Endometrium (tissue), 2 donors: ENCODE measurements at regions not wholly inside any gene's neighbourhood (a gene's known extent, or its start where the extent isn't known, plus 50 kb on each side); places are given as distances from the start of the nearest gene placed in this dataset.

ENCODE experiments used
- FAIRE-seq: peaks from 2 replicates; lab custom pipeline; 2012; peaks lifted over from hg19 to GRCh38; lab: Jason Lieb, UNC
- donor health status: control.
- donor health status: control.

- FAIRE-seq, result no peak
Measured at GRCh38 chr5:20636686-20637085, 648.7 kb upstream of the CDH18 start.

- no peak for FAIRE-seq
Measured at GRCh38 chr5:20619591-20619990, 631.6 kb upstream of the CDH18 start.

- FAIRE-seq, result no peak
Measured at GRCh38 chr5:20618340-20618739, 630.3 kb upstream of the CDH18 start.

- FAIRE-seq, result no peak
Measured at GRCh38 chr5:20617841-20618240, 629.8 kb upstream of the CDH18 start.

- no peak for FAIRE-seq
Measured at GRCh38 chr5:20615888-20616563, 628.0 kb upstream of the CDH18 start.

- FAIRE-seq, result no peak
Measured at GRCh38 chr5:20611620-20612019, 623.6 kb upstream of the CDH18 start.

GRCh38 chr5:20610681-20611080 is 622.7 kb upstream of the CDH18 start:
- FAIRE-seq, result no peak

GRCh38 chr5:20609126-20609525 is 621.1 kb upstream of the CDH18 start:
- FAIRE-seq, result no peak

- FAIRE-seq, result no peak
Measured at GRCh38 chr5:20608567-20608966, 620.6 kb upstream of the CDH18 start.

GRCh38 chr5:20605732-20606525 is 617.9 kb upstream of the CDH18 start:
- FAIRE-seq, result no peak

GRCh38 chr5:20604992-20605391 is 617.0 kb upstream of the CDH18 start:
- FAIRE-seq, result no peak

- no peak for FAIRE-seq
Measured at GRCh38 chr5:20601678-20602100, 613.7 kb upstream of the CDH18 start.

- no peak for FAIRE-seq
Measured at GRCh38 chr5:20590356-20590755, 602.4 kb upstream of the CDH18 start.

- FAIRE-seq, result no peak
Measured at GRCh38 chr5:20575571-20575970, 587.6 kb upstream of the CDH18 start.

GRCh38 chr5:20574576-20574975 is 586.6 kb upstream of the CDH18 start:
- FAIRE-seq, result no peak

GRCh38 chr5:20572614-20573013 is 584.6 kb upstream of the CDH18 start:
- FAIRE-seq, result no peak

- no peak for FAIRE-seq
Measured at GRCh38 chr5:20570486-20570885, 582.5 kb upstream of the CDH18 start.

GRCh38 chr5:20562544-20562943 is 574.5 kb upstream of the CDH18 start:
- peak; percentile 33 for FAIRE-seq

GRCh38 chr5:20559845-20560244 is 571.8 kb upstream of the CDH18 start:
- FAIRE-seq, result no peak

- FAIRE-seq, result no peak
Measured at GRCh38 chr5:20556115-20556763, 568.2 kb upstream of the CDH18 start.

- FAIRE-seq, result no peak
Measured at GRCh38 chr5:20555034-20555433, 567.0 kb upstream of the CDH18 start.

GRCh38 chr5:20554001-20554400 is 566.0 kb upstream of the CDH18 start:
- FAIRE-seq, result no peak
